ENCODE measurements at regions not wholly inside any gene's neighbourhood (a gene's known extent, or its start where the extent isn't known, plus 50 kb on each side); places are given as distances from the start of the nearest gene placed in this dataset.
"Not testable (repeated sequence)": the region's sequence is repeated elsewhere in the genome, so short reads cannot be mapped to it uniquely, and the experiment has no call there.

DNA sequence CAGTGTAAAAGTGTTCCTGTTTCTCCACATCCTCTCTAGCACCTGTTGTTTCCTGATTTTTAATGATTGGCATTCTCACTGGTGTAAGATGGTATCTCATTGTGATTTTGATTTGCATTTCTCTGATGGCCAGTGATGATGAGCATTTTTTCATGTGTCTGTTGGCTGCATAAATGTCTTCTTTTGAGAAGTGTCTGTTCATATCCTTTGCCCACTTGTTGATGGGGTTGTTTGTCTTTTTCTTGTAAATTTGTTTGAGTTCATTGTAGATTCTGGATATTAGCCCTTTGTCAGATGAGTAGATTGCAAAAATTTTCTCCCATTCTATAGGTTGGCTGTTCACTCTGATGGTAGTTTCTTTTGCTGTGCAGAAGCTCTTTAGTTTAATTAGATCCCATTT, 65.6 kb upstream of the IZUMO1R start:
- H3K27ac Mint-ChIP-seq; intact Hi-C loops (cut with micrococcal nuclease); H3K27me3 Mint-ChIP-seq (ENCODE audit: low read depth in 3 of 3); H3K4me2 ChIP-seq (replicated peaks; ENCODE audit: extremely low read depth, low read length, poor library complexity, severe bottlenecking); H3K9ac ChIP-seq (ENCODE audit: insufficient read depth, low read length, poor library complexity, severe bottlenecking); H3K27ac ChIP-seq (ENCODE audit: low read depth in 1 of 2, low read length in 2 of 2); H3K36me3 Mint-ChIP-seq; H3K4me3 ChIP-seq (replicated peaks in 1 of 3; ENCODE audit: low read depth in 2 of 3, low read length in 3 of 3); H4K20me1 ChIP-seq (ENCODE audit: insufficient read depth, low read length); H2AFZ ChIP-seq (ENCODE audit: insufficient read depth, low read depth, low read length, poor library complexity, severe bottlenecking); H3K27me3 ChIP-seq (ENCODE audit: control insufficient read depth in 2 of 2, insufficient read depth in 2 of 2, low read length in 2 of 2); H3K79me2 ChIP-seq (ENCODE audit: insufficient read depth, low read length); H3K4me3 Mint-ChIP-seq; DNase-seq; H3K4me1 ChIP-seq (ENCODE audit: control insufficient read depth in 1 of 2, insufficient read depth in 2 of 2, low read length in 2 of 2); H3K9me3 Mint-ChIP-seq; H3K36me3 ChIP-seq (replicated peaks in 1 of 2; ENCODE audit: control insufficient read depth in 1 of 2, insufficient read depth in 2 of 2, low read length in 2 of 2); H3K4me1 Mint-ChIP-seq: not testable (repeated sequence)
- H3K9me3 ChIP-seq (replicated peaks in 1 of 2; ENCODE audit: control insufficient read depth in 1 of 2, insufficient read depth in 1 of 2, low read length in 2 of 2): peaks cover 16 to 22% of the 10 kb centered on the region in 2 donors

DNA sequence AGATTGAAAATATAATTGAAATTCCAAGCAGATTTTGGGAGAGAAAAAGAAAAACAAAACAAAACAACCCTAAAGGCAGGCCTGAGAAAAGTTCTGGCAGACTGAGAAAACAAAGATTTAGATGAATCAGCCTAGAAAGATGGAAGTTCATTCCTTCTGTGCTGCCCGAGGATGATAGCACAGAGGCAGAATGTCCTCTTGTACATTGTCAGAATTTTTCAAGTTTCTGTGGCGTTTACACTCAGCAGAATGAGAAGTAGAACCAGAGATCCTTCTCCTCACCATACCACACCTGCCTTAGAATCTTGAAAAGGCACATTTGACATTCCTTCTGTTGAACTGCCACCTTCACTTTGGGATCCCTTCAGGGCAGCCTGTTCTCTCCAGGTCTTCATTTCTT, 62.5 kb upstream of the IZUMO1R start:
- Histone ChIP-seq H4K20me1 (ENCODE audit: insufficient read depth, low read length) (no peaks in the 10 kb centered on the region), H3K4me3 (replicated peaks in 1 of 3; ENCODE audit: low read depth in 2 of 3, low read length in 3 of 3) (no peak overlapping the region), H2AFZ (ENCODE audit: insufficient read depth, low read depth, low read length, poor library complexity, severe bottlenecking) (no peak overlapping the region), H3K79me2 (ENCODE audit: insufficient read depth, low read length) (no peaks in the 10 kb centered on the region), H3K9me3 (replicated peaks in 1 of 2; ENCODE audit: control insufficient read depth in 1 of 2, insufficient read depth in 1 of 2, low read length in 2 of 2) (peaks cover 16 to 22% of the 10 kb centered on the region in 2 donors), H3K4me1 (ENCODE audit: control insufficient read depth in 1 of 2, insufficient read depth in 2 of 2, low read length in 2 of 2) (no peaks in the 10 kb centered on the region), H3K9ac (ENCODE audit: insufficient read depth, low read length, poor library complexity, severe bottlenecking) (no peak overlapping the region), H3K36me3 (replicated peaks in 1 of 2; ENCODE audit: control insufficient read depth in 1 of 2, insufficient read depth in 2 of 2, low read length in 2 of 2) (no peaks in the 10 kb centered on the region), H3K27me3 (ENCODE audit: control insufficient read depth in 2 of 2, insufficient read depth in 2 of 2, low read length in 2 of 2) (no peaks in the 10 kb centered on the region), H3K27ac (ENCODE audit: low read depth in 1 of 2, low read length in 2 of 2) (no peak overlapping the region), H3K4me2 (replicated peaks; ENCODE audit: extremely low read depth, low read length, poor library complexity, severe bottlenecking) (no peak overlapping the region)
- whole genome bisulfite sequencing (ENCODE audit: insufficient coverage): 80% methylated on average over 2 of the region's 2 CpGs
- Mint-ChIP-seq H3K36me3 (no peaks in the 10 kb centered on the region), H3K9me3 (peaks cover 0 to 9% (median 2%) of the 10 kb centered on the region in 7 donors), H3K27me3 (ENCODE audit: low read depth in 3 of 3) (peaks cover 0 to 2% (median 0%) of the 10 kb centered on the region in 3 donors), H3K27ac (no peak overlapping the region), H3K4me3 (no peak overlapping the region), H3K4me1 (no peaks in the 10 kb centered on the region)
- intact Hi-C loops (cut with micrococcal nuclease): no loop called here
- TF ChIP-seq, protein P1, sequence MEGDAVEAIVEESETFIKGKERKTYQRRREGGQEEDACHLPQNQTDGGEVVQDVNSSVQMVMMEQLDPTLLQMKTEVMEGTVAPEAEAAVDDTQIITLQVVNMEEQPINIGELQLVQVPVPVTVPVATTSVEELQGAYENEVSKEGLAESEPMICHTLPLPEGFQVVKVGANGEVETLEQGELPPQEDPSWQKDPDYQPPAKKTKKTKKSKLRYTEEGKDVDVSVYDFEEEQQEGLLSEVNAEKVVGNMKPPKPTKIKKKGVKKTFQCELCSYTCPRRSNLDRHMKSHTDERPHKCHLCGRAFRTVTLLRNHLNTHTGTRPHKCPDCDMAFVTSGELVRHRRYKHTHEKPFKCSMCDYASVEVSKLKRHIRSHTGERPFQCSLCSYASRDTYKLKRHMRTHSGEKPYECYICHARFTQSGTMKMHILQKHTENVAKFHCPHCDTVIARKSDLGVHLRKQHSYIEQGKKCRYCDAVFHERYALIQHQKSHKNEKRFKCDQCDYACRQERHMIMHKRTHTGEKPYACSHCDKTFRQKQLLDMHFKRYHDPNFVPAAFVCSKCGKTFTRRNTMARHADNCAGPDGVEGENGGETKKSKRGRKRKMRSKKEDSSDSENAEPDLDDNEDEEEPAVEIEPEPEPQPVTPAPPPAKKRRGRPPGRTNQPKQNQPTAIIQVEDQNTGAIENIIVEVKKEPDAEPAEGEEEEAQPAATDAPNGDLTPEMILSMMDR (IDR thresholded peaks at IDR 0.05): no peak
- no peak for DNase-seq

Measured in CD14-positive monocyte (primary cell).